GM21825 (cell line): ENCODE measurements at regions not wholly inside any gene's neighbourhood (a gene's known extent, or its start where the extent isn't known, plus 50 kb on each side); places are given as distances from the start of the nearest gene placed in this dataset.

ENCODE experiments used
- ATAC-seq: cut with Tn5 transposase; IDR thresholded peaks from one replicate; pipeline ENCODE4 v1.9.1; 2021; ENCODE audit warnings: mild to moderate bottlenecking, moderate library complexity; ENCODE audit not compliant: unreplicated experiment

- no peak for ATAC-seq
These were observed 289.1 kb downstream of the TRIB2 start for GRCh38 chr2:13005761-13006335.

DNA sequence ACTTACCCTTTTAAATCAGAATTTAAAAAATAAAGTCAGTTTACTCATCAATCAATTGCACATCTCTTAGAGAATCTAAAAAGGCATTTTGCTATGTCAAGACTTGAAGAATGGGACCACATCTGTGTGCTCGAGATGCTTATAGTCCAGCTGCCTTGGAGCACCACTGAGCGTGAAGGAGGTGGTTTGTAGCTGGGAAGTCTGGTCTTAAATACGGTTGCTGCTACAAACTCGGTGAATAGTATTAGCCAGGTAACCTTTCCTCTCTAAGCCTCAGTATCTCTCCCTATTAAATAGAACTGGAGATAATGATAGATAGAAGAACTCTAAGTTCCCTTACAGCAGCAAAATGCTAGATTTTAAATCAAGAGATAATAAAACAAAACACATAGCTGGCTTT lies 289.7 kb downstream of the TRIB2 start:
- ATAC-seq, result no peak

- ATAC-seq, result no peak
These were observed 290.3 kb downstream of the TRIB2 start for GRCh38 chr2:13006829-13007717.

DNA sequence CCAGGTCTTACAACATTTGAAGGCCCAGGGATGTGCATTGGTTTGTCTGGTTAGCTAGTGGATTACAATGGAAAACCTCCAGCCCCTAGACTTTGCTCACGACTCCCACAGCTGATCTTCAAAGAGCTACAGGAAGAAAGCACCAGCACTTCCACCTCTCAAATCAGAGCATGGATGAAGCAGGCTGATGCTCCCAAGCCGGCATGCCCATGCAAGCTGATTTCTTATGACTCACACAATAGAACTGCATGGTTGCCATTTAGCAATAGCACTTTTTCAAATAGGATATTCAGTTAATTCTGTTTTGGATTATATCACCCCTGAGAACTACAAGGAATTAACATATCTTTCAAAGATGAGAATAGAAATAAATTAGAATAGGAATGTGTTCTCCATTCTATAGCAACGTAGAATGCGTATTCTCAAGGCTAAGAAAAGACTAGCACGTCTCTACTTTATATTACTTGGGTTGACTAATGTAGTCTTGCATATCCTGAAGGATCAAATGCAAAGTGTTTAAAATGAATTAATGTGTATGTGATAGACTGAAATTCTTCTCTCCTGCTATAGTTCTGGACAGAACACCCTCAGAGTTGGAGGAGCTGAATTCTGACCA lies 292.4 kb downstream of the TRIB2 start:
- ATAC-seq, result no peak

- no peak for ATAC-seq
These were observed 293.5 kb downstream of the TRIB2 start for GRCh38 chr2:13010283-13010682.

DNA sequence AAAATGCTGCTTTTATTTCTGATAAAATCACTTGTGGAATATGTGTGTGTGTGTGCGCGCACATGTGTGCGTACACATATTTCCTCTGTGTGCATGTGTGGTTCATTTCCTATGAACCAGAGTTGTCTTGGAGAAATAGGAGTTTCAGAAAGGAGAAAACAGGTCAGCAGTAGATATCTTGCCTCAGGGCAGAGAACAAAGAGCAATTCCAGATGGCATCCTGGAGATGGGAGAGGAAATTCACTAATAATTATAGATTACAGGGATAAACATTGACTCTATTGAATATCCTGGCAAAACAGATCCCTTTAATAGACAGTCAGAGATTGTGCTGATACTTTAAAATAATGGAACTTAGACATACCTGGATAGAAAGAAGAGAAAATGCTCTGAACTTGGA lies 298.0 kb downstream of the TRIB2 start:
- ATAC-seq, result no peak

GRCh38 chr2:13015532-13016320 lies 299.0 kb downstream of the TRIB2 start:
- no peak for ATAC-seq

DNA sequence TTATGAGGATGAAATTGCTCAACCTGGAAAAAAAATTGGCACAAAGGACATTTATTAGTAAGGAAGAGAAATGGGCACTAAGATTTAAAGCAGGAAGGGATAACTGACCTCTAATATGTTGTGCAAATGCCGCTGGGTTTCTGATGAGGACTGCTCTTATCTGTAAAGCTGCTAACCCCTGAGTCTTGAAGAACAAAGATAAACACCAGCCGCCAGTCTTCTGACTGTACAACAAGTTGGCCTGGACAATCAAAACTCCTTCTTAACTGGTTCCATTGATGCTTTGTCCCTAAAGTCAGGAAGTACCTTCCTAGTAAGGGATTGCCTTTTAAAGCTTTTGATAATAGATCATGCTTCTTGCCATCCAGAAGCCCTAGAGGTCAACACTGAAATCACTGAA lies 301.8 kb downstream of the TRIB2 start:
- no peak for ATAC-seq

DNA sequence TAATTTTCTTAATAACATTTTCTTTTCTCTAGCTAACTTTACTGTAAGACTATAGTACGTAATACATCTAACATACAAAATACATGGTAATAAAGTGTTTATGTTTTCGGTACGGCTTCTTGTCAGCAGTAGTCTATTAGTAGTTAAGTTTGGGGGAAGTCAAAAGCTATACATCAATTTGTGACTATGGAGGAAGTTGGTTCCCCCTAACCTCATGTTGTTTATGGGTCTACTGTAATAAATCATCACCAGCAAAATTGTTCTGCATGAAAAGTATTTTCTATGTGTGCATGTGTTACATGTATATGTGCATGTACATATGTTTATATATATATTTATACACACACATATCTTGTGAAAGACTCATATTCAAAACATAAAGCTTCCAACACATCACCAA lies 303.0 kb downstream of the TRIB2 start:
- ATAC-seq, result no peak

- no peak for ATAC-seq
These were observed 303.7 kb downstream of the TRIB2 start for GRCh38 chr2:13020469-13020868.

GRCh38 chr2:13021470-13021957 lies 304.8 kb downstream of the TRIB2 start:
- no peak for ATAC-seq

DNA sequence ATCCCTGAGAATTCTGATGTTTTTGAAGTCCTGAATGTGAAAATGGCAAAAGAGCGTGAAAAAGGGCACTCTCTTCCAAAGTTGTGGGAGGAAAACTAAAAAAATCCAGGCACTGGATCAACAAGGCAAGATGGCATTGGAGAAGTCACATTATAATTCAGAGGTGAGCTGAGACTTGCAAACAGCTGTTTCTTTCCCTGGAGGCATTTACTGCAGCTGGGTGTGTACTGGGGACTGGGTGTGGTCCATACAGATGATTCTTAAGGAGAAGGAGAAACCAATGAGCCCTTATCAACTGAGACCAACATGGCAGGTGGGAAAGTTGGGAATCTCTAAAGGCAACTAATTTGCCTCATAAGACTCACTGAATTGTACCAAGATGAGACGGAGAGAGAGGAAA lies 313.9 kb downstream of the TRIB2 start:
- ATAC-seq, result no peak

DNA sequence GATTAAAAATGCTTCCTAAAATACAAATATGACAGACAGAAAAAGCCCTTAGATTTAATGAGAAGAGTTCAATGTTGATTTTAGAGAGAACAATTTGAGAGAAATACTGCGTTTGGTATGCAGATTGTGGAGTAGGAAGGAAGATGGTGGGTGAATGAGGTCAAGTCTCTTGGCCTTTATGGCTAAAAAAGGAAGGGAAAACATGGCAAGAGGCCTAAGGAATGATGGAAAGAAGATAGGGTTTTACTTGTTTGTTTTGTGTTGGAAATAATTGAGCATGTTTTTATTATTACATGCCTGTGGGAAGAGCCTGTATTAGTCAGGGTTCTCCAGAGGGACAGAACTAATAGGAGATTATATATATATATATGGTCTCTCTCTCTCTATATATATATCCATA lies 318.1 kb downstream of the TRIB2 start:
- no peak for ATAC-seq

DNA sequence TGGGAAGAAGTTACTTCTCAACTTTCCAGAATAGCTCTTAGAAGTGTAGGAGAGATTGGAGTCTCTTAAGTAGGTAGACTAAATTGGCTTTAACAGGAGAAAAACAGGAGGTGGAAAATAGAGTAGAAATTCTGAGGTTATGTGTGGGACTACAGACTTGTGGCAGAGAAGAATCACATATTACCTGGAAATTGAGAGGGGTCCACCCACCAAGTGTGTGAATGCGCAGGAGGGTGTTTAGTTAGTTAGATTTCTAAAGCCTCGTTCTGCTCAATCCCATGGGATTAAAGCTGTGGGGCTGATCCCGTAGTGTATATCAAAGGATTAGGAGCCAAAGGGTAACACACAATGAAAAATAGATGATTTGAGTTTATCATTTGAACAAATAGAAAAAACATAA lies 319.1 kb downstream of the TRIB2 start:
- ATAC-seq, result no peak

DNA sequence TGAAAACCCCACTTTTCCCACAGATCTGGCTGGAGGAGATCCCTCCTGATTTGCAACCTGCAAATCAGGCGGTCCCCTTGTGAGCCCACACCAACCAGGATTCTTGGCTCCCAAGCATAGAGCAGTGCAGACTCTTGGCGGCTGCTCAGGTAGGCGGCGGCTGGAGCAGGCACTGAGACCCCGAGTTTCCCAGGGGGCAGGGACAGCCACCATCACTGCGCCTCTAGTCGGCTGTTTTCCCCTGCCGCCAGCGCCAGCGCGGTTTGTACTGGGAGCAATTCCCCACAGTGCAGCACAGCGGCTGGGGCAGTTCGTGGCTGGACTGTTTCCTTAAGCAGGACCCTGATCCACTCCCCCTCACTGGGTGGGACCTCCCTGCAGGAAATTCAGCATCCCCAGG lies 323.3 kb downstream of the TRIB2 start:
- no peak for ATAC-seq

DNA sequence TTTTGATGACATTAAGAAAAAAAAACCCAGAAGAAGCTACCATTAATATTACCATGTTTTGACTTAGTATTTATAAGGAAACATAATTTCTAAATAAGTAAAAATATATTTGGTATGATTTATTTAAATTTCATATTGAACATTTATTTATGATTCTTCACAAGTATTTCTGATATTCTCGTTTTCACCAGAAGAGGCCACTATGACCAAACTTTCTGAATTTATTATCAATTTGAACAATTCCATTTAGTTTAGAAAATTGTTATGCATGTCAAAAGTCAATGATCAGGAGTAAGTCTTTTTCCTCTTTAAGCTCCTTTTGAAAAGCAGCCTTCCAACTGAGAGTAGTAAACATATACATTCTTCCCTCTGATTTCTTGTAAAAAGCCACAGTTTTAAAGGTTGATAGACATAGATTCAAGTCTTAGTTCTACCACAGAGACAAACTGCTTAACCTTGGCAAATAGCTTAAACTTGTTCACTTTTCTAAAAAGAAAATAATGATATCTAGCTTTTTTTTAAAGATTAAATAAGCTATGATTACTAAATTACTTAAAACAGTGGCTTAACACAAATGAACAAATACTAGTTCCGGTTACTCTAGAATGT lies 329.9 kb downstream of the TRIB2 start:
- no peak for ATAC-seq

GRCh38 chr2:13050764-13051163 lies 334.0 kb downstream of the TRIB2 start:
- no peak for ATAC-seq

DNA sequence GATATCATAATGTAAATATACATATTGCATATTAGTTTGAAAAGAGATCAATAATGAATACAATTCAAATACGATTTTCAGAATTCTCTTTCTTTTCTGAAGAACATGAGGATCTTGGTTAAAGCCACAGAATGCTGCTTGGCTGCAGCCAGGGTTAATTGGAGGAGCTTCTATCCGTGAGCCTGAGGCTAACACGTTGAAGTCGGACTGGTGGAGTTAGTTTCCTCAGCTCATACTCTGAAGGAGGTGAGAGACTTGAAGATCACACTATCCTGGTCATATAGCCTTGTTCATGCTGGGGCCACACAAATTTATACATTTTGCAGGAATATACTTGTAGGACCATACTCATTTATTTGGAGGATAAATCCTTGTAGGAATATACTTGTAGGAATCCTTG lies 335.8 kb downstream of the TRIB2 start:
- ATAC-seq, result no peak

GRCh38 chr2:13056259-13056843 lies 339.6 kb downstream of the TRIB2 start:
- no peak for ATAC-seq

DNA sequence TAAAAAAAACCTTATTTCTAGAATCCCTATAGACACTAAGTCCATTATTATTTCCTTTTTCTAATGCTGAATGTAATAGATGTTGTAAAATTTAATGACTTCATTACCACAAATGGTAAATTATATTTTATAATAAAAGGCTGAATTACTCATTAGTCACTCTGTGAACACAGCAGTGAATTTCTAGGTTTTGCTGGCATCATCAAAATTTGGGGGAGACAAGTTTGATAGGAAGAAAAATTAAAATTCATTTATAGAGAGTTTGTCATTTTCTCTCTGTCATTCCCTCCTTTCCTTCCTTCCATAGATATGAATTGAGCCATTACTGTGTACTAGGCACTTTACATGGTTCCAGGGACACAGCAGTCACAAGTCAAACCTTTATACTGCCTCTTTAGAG lies 340.9 kb downstream of the TRIB2 start:
- no peak for ATAC-seq
